ENCODE measurements at regions not wholly inside any gene's neighbourhood (a gene's known extent, or its start where the extent isn't known, plus 50 kb on each side); places are given as distances from the start of the nearest gene placed in this dataset.

DNA sequence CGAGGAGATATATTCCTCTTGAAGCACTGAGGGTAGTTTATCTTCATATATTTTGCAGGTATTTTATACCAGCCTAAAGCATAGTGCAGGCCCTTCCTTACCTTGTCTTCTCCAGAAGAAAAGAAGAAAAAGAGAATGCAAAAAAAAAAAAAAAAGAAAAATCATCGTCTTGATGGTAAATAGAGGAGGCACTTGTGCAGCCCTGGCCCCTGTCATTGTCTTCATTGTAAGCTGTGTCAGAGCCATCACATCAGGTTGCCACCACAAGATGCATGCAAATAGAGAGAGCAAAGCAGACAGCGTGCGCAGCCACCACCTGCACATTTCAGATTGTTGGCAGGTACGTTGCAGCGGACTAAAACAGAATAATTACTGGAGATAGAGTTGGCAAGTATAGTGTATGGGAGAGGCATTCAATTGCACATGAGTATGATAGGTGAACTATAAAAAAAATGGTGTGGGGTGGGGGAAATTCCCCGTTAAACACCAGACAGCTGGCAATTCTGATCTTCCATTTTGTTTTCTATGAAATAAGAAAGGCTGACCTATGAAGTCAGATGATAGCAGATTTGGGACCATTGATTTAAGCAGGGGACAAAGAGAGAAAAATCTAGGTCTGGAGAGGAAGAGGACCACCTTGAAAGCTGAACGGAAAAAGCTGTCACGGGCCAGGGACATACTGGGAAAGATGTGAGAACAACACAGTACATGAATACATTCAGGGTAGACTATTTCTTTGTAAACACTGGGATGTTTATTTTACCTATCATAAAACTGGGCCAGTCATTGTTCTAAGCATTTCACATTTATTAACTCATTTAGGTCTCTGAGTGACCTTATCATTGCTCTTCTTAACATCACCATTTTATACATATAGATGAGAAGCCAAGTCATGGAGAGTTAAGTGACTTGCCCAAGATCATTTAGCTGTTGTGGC, 306.3 kb upstream of the SP8 start:
- DNase-seq: no peak

DNA sequence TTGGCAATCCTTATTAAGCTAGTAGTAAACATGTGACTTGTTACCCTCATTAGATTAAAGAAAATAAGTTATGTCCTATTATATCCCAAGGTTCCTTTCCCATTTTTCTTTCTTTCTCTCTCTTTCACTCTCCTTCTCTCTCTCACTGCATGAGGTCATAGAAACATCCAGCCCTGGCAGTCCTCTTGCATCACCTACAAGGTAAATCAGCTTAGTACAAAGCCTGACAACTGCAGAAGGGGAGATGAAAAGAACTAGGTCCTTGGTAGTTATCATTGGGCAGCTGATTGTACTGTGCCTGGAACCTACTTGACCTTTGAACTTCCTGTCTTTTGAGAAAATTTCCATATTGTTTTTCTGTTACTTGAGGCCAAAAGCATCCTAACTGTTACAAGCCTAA, 307.9 kb upstream of the SP8 start:
- no peak for DNase-seq

DNA sequence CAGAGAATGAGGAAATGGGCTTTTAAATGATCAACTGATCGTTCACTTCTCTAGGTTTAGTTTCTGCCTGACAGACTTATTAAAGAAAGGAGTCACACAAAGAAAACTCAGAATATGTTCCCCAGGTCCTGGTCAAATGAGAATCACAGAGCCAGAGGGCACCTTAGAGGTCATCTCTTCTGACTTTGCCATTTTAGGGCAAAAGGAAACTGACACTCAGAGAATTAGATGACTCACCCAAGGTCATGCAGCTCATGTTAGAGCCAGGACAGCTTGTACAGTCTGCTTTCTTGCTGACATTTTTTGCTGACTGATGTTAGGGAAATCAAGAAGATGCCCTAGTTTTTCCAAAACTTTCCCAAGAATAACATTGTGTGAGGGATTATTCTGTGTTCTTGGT, 312.7 kb upstream of the SP8 start:
- DNase-seq: no peak

DNA sequence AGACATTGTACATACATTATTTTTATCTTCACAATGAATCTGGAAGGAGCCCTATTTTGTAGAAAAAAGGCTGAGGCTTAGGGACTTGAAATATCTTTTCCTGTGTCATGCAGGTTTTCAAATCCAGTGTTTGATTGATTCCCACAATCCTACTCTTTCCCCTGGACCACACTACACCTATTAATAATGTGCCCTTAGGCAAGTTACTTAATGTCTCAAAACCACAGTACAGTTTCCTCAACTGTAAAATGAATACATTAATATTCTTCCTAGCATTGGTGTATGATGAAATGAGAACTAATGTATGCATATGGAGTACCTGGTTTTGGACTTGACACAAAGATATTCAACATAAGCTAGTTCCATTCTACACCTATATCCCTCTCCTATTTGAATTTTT, 313.3 kb upstream of the SP8 start:
- no peak for DNase-seq

DNA sequence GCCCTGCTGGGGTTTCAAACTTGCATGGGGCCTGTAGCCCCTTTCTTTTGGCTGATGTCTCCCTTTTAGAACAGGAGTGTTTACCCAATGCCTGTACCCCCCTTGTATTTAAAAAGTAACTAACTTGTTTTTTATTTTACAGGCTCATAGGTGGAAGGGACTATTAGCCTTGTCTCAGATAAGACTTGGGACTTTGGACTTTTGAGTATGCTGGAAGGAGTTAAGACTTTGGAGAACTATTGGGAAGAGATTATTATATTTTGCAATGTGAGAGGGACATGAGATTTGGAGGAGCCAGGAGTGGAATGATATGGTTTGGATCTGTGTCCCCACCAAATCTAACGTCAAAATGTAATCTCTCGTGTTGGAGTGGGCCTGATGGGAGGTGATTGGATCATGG, 314.9 kb upstream of the SP8 start:
- DNase-seq: no peak

DNA sequence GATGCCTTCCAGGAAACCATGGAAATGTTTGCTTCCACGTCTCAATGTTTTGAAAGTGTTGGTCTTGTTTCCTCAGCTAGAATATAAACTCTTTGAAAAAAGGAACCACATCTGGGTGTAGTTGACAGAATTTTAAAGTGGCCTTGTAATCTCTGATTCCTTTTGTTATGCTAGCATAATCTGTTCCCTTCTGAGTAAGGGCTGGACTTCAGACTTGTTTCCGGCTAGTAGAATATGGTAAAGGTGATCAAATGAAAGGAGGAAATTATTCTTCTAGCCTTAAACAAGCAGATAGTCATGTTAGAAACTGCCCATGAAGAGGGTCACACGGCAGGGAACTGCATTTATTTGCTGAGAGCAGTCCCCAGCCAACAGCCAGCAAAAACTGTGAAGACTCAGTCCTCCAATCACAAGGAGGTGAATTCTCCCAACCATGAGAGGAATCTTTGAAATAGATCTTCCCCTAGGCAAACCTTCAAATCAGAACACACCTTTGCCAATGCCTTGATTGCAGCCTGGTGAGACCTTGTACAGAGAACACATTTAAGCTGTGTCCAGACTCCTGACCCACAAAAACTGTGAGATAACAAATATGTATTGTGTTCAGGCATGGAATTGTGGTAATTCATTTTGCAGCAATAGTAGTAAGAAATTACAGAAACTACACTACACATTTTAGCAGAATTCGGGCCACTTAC, 316.9 kb upstream of the SP8 start:
- DNase-seq: no peak

DNA sequence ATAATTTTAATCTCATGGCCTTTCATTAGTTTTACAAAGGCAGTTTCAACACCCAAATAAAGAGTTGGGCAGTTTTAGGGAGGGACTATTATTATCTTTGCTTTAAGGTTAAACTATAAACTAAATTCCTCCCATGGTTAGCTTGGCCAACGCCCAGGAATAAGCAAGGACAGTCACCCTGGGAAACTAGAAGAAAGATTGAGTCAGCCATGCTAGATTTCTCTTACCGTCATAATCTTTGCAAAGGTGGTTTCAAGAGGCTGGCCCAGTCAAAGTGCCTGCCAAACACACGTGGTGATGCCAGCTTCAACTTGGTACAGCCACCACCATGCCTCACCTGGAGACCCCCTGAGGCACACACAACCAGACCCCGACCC, 317.4 kb upstream of the SP8 start:
- no peak for DNase-seq

DNA sequence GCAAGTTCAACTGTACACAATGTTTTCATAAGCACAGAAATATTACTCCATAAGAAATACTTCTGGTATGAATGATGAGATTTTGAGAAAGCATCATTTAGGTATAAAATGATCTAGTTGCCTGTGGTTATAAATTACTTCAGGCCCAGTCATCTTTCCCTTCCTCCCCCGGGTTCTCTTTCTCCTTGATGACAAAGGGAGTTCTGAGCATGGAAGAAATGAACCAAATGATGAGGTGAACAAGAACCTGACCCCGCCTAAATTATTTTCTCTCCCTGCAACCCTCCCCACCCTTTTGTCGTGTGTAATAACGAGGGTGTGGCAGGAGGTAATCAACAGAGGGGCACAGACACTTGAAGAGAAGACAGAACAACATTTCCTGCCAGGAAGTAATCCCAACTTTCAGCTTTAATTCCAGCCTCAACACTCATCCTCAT, 319.6 kb upstream of the SP8 start:
- no peak for DNase-seq

DNA sequence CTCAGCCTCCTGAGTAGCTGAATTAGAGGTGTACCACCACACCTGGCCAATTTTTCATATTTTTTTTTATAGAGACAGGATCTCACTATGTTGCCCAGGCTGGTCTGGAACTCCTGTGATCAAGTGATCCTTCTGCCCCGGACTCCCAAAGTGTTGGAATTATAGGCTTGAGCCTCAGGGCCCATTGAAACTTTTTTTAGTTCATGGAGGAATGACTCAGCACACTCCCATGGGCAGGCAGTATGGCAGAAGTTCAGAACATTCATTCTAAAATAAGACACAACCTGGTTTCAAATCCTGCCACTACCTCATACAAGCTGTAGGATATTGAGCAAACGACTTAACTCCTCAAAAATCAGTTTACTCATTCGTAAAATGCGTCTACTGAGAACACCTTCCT, 320.4 kb upstream of the SP8 start:
- no peak for DNase-seq

DNA sequence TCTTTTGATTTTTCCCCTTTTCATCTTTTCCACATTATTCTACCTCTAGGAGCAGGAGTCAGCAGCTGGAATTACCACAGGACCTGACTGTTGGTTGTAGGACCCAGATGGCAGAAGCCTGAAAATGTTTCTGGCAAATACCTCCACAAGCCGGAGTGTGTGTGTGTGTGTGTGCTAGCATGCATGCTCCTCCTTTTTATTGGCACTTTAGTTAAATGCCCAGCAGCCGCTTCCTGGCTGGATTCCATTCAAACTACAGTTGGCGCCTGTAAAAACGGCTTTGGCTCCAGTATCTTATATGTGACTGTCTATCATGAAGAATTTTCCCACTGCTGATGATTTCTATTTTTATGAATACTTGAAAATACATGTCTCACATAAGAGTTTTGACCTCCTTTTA, 319.7 kb upstream of the SP4 start:
- DNase-seq: no peak

DNA sequence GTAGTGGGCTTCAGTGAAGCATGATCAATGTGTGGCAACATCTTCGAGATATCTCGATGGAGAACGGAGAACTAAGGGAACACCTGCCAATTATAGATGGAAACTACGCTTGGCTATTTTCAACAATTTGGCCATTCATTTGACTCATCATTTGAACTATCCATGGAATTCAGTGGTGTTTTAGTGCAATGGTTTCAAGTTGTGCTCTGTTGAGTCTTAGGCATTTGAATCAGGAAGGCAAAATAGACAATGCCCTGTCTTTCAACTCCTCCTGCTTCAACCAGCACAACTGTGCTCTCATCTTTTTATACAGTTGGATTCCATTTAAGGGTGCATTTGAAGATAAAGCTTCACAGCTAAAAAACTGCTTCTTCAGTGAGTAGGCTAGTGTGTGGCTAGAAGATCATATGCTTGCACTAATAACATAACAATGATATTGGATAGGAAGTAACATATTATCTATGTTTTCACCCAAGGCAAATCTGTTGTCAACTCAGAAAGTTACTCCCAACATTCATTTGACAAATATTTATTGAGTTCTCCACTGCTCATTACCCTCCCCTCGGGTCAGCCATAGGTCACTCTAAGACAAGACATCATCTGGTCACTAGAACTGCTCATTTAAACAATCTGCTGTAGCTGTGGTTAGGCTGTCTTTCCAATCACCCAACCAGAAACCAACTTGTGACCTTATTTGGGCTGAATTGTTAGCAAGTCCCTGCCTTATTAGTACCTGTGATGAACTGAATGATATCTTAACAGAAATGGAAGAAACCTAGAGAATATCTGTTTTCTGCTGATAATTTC, 314.1 kb upstream of the SP4 start:
- DNase-seq: no peak

DNA sequence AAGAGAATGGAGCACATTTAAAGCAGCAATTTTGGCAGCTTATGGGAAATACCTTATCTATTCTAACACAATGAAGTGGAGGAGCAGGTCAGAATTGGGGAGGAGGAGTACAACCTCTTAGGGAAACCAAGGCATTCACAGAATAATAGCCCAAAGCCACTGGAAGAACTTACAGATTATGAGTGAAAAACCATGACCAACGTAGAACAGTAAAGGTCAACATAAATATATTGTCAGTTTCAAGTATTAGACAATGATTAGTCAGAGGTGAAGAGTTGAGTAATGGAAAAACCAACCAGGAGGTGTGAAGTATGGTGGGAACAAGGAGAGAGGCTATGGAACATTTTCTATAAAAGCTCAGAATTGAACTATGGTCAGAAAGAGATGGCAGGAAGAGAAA, 304.3 kb upstream of the SP4 start:
- no peak for DNase-seq

DNA sequence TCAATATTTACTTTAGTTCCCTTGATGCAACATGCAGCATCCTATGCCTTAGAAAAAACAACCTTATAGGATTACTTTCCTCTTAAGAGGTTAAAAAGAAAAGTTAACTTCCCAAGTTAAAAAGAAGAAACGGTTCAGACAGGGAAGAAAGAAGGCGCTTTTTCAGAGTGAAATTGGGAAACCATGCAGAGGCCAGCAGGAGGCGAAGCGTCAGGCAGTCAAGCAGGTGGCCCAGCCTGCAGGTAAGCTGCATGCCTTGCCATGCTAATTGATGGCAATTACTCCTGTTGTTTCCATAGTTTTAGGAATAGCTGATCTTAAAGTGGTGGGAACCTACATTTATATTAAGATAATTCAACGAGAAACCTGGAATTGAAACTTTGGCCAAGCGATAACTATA, 302.6 kb upstream of the SP4 start:
- DNase-seq: no peak

DNA sequence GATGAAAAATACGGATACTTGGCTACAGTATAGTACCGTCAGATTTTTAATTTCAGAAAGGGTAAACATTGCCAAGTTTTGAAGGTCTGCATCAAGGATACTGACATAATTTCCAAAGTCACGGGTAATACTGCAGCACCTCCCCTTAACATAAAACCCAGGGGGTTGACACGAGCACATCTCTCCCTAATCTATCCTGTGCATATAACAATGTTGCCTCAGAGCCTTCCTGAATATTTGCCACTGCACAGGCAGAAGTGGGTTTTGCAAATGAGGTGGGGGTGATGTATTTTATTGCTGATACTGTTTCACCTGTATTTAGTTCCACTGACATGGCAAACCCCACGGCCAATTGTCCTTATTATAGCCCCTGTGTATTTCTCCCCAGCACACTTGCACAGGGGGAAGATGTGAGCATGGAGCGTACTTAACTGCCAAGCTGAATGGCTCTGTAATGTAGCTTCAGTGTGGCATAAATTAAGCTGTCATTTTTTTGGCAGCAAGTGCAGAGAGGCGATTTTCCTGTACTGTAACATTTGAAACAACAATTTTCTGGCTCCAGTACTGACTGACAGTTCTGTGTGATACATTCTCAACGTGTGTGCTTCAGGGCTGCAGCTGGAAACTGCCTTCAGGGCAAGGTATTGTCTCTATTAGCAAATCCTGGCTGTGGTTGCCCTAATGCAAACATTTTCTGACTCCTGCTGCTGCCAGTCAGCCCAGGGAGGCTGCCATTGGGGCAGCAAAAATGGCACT, 299.6 kb upstream of the SP4 start:
- no peak for DNase-seq

DNA sequence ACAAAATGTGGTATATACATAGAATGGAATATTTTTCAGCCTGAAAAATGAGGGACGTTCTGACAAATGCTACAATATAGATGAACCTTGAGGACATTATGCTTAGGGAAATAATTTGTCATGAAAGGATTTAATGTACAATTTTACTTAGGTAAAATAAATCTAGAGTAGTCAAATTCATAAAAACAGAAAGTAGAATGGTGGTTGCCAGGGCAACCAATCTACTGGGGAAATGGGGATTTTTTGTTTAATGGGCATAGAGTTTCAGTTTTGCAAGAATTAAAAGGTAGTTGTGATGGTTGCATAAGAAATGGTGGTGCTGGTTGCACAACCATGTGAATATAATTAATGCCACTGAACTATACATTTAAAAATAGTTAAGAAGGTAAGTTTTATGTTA, 296.0 kb upstream of the SP4 start:
- DNase-seq: no peak

DNA sequence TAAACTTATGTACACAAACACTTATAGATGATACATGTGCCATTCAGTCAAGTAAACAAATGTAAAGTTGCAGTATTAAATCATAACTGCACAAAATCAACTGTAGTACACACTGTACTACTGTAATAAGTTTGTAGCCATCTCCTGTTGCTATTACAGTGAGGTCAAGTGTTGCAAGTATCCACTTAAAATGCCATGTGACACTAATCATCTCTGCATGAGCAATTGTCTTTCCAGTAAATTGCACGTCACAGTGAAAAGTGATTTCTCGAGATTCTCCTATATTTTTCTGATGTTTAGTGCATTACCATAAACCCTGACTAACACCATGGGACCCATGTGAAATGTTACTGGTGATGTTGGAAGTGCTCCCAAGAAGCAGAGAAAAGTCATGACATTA, 293.3 kb upstream of the SP4 start:
- no peak for DNase-seq

DNA sequence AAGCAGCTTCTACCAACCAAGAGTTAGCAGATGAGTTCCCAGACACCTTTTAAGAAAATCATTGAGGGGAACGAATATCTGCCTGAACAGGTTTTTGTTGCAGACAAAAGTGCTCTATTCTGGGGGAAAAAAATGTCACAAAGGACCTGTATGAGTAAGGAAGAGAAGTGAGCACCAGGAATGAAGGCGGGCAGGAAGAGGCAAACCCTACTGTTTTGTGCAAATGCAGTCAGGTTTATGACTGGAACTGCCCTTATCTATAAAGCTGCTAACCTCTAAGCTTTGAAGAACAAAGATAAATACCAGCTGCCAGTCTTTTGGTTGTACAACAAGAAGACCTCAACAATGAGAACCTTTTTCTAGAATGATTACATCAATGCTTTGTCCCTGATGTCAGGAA, 292.4 kb upstream of the SP4 start:
- no peak for DNase-seq

DNA sequence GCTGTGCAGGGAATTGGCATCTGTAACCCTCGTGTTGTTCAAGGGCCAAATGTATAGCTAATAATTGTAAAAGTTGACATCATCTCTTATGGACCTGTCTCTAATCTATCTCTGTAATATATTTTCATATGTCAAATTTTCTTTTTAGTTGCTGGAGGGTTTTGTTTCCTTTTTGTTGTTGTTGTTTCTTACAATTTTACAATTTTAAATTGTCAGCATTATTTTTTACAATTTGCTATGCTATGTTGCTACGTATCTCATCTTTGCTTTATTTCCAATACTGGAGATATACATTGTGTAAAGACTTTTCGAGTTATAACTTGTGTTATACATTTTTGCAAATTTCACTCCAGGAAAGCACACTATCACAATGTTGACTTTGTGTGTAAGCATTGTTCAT, 290.2 kb upstream of the SP4 start:
- DNase-seq: no peak

DNA sequence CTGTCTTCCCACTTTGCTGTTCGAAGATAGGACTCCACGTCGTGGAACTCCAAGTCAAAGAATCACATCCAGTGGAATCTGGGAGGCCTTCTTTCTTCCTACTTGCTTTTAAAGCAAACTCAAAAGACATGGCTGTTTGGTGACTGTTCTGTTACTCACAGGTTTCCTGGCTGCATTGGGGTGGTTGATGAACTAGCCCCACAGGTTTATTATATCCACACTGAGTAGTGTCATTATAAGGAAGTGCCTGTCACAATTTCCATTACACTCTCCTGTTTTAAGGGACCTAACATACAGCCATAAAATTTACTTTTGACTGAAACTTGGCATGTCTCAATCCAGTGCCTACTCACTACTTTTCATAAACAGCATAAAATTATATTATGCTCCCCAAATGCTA, 287.3 kb upstream of the SP4 start:
- no peak for DNase-seq

DNA sequence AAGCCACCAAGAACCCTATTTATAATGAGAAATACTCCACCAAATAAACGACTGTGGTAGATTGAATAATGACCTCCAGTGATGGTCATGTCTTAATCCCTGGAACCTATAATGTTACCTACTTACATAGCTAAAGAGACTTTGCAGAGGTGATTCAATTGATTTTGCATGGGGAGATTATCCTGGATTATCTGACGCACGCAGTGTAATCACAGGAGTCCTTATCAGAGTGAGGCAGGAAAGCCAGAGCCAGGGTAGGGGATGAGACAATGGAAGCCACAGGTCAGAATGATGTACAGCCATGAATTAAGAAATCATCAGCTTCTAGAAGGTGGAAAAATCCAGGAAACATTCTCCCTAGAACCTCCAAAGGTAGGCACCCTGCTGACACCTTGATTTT, 286.4 kb upstream of the SP4 start:
- no peak for DNase-seq

DNA sequence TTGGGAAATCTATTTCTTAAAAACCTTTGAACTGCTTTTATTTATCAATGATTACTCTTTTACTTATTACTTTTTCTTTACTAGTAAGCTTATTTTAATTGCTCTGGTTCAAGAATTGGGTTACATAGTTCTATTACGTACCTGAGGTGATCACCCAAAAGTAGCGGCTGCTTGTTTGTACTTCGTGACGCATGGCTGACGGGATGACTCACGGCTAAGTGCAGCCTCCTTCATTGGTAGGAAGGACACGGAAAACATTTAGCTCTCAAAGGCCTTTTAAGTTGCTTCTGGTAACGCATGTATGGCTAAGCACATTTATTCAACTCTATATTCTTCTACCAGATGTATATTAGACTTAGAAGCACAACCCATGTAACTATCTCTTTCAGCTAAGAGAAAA, 285.8 kb upstream of the SP4 start:
- DNase-seq: no peak

DNA sequence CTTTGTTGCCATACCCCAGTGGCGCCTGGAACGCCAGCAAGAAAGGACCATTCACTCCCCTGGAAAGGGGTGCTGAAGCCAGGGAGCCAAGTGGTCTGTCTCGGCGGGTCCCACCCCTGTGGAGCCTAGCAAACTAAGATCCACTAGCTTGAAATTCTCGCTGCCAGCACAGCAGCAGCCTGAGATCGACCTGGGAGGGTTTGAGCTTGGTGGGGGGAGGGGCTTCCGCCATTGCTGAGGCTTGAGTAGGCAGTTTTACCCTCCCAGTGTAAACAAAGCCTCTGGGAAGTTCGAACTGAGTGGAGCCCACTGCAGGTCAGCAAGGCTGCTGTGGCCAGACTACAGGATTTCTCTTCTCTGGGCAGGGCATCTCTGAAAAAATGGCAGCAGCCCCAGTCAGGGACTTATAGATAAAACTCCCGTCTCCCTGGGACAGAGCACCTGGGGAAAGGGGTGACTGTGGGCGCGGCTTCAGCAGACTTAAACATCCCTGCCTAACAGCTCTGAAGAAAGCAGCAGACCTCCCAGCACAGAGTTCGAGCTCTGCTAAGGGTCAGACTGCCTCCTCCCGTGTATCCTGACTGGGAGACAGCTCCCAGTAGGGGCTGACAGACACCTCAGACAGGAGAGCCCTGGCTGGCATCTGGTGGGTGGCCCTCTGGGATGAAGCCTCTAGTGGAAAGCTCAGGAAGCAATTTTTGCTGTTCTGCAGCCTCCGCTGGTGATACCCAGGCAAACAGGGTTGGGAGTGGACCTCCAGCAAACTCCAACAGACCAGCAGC, 281.1 kb upstream of the SP4 start:
- no peak for DNase-seq

All from fibroblast of skin of back (primary cell).